ENCODE measurements at regions not wholly inside any gene's neighbourhood (a gene's known extent, or its start where the extent isn't known, plus 50 kb on each side); places are given as distances from the start of the nearest gene placed in this dataset.

- TF ChIP-seq CTCF (IDR thresholded peaks at IDR 0.05; ENCODE audit: insufficient read depth, low read depth, low read length) (no peak), EZH2 (IDR thresholded peaks at IDR 0.05; ENCODE audit: insufficient read depth, low read length) (no peak)
Observed at GRCh38 chr11:103829596-103829995, 206.8 kb upstream of the DDI1 start.
